Mucosa of rectum (tissue), 2 donors: ENCODE measurements at regions not wholly inside any gene's neighbourhood (a gene's known extent, or its start where the extent isn't known, plus 50 kb on each side); places are given as distances from the start of the nearest gene placed in this dataset.

Source experiments
- H3K27ac ChIP-seq, 2 donors: one replicate each; pipeline ENCODE4 v1.7.0; 2013; ENCODE audit warnings: inconsistent platforms in 2 of 2, low read depth in 2 of 2, low read length in 2 of 2
- H3K27me3 ChIP-seq, 2 donors: one replicate each; pipeline ENCODE4 v1.7.0; 2013; ENCODE audit warnings: low read length in 2 of 2; ENCODE audit not compliant: control insufficient read depth in 2 of 2, insufficient read depth in 2 of 2
- H3K36me3 ChIP-seq, 2 donors: one replicate each; pipeline ENCODE4 v1.7.0; 2013; ENCODE audit warnings: low read length in 2 of 2; ENCODE audit not compliant: control insufficient read depth in 2 of 2, insufficient read depth in 2 of 2
- H3K4me1 ChIP-seq, 2 donors: one replicate each; pipeline ENCODE4 v1.7.0; 2013; ENCODE audit warnings: low read length in 2 of 2, mild to moderate bottlenecking in 1 of 2; ENCODE audit not compliant: control insufficient read depth in 2 of 2, insufficient read depth in 2 of 2
- H3K4me3 ChIP-seq, 2 donors: one replicate each; pipeline ENCODE4 v1.7.0; 2013; ENCODE audit warnings: low read length in 2 of 2
- H3K9ac ChIP-seq, 2 donors: one replicate each; pipeline ENCODE4 v1.7.0; 2013; ENCODE audit warnings: low read length in 2 of 2, low read depth in 1 of 2, mild to moderate bottlenecking in 1 of 2
- H3K9me3 ChIP-seq, 2 donors: one replicate each; pipeline ENCODE4 v1.7.0; 2013; ENCODE audit warnings: low read length in 2 of 2; ENCODE audit not compliant: control insufficient read depth in 2 of 2
- donor health status: healthy.
- donor health status: Normal muscosa, but diverticular disease.

DNA sequence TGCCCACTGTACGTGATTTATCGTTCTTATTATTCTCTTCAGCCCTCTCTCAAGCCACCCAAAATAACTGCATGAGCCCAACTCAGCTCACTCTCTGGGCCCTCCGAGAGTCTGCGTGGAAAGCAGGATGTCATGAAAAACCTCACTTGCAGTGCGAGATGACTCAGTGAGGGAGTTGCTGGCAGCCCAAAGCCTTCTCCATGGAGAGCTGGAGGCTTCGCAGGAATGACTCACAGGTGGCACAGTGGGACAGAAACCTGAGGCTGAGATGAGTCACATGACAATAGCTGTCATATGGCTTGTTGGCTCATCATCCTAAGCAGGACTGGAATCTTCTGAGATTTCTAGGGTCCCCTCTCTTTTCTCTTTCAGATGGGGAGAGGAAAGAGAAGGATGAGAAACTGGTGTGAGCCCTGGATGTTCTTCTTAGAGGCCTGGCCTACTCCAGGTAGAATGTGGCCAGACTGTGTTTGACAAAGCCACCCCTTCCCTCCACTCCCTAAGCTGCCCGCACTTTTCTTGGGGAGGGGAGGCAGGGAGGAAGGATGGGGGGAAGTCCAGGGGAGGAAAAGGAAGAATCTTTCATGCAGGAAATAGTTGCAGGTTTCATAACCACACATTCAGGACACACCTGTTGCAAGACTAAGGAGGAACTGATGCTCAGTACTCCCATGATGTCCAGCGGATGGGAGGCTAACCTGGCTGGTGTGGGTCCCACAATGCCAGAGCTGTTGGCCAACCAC lies 160.6 kb upstream of the RPL38 start:
- Histone ChIP-seq H3K36me3 (no peaks in the 10 kb centered on the region), H3K9me3 (no peaks in the 10 kb centered on the region), H3K9ac (no peak overlapping the region), H3K27ac (no peak overlapping the region), H3K4me1 (no peaks in the 10 kb centered on the region), H3K27me3 (no peaks in the 10 kb centered on the region), H3K4me3 (no peak overlapping the region)

DNA sequence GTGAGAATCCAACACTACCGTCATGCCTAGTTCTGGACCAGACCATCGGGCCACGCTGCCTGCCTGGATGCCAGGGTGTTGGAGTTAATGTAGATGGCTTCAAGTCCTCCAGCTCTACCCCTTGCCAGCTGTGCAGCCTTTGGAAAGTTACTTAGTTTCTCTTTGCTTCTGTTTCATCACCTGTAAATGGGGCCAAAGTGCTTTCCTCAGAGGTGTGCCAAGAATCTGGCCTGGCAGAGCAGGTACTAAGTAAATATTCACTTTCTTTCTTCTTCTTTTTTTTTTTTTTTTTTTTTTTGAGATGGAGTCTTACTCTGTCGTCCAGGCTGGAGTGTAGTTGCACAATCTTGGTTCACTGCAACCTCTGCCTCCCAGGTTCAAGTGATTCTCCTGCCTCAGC lies 159.5 kb upstream of the RPL38 start:
- H3K9ac ChIP-seq = no peak overlapping the region
- H3K9me3 ChIP-seq = no peaks in the 10 kb centered on the region
- no peaks in the 10 kb centered on the region for H3K4me1 ChIP-seq
- no peaks in the 10 kb centered on the region for H3K36me3 ChIP-seq
- no peak overlapping the region for H3K4me3 ChIP-seq
- H3K27ac ChIP-seq = no peak overlapping the region
- H3K27me3 ChIP-seq = no peaks in the 10 kb centered on the region

- Histone ChIP-seq H3K27ac (no peak overlapping the region), H3K36me3 (no peaks in the 10 kb centered on the region), H3K9me3 (no peaks in the 10 kb centered on the region), H3K27me3 (no peaks in the 10 kb centered on the region), H3K4me1 (no peaks in the 10 kb centered on the region), H3K9ac (no peak overlapping the region), H3K4me3 (no peak overlapping the region)
Observed at GRCh38 chr17:74045608-74046280, 157.7 kb upstream of the RPL38 start.

GRCh38 chr17:74049167-74049966 lies 154.1 kb upstream of the RPL38 start:
- Histone ChIP-seq H3K4me3 (no peak overlapping the region), H3K36me3 (no peaks in the 10 kb centered on the region), H3K27me3 (no peaks in the 10 kb centered on the region), H3K9me3 (no peaks in the 10 kb centered on the region), H3K4me1 (no peaks in the 10 kb centered on the region), H3K27ac (no peak overlapping the region), H3K9ac (no peak overlapping the region)

DNA sequence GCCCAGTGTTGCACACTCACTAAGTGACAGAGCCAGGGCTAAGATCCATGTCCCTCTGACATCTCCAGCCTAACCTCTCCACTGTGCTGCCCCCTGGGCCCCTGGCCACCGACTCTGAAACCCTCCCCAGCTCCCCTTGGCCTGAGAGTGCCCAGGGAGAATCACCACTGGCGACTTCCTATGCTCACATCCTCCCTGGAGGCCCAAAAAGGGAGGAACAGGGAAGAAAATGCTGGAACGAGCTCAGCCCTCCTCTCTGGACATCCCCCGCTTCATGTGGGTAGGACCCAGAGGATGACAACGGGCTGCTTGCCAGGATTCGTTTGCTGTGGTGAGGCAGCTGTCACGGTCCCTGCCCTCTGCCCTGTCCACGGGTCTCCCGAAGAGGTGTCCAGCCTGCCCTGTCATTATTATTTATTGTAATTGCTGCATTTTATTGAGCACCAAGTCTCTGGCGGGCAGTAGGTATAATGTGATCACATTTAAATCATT lies 153.5 kb upstream of the RPL38 start:
- Histone ChIP-seq H3K36me3 (no peaks in the 10 kb centered on the region), H3K27me3 (no peaks in the 10 kb centered on the region), H3K9ac (no peak overlapping the region), H3K4me3 (no peak overlapping the region), H3K9me3 (no peaks in the 10 kb centered on the region), H3K4me1 (no peaks in the 10 kb centered on the region), H3K27ac (no peak overlapping the region)

- Histone ChIP-seq H3K4me3 (no peak overlapping the region), H3K9ac (no peak overlapping the region), H3K4me1 (no peaks in the 10 kb centered on the region), H3K9me3 (no peaks in the 10 kb centered on the region), H3K27ac (no peak overlapping the region), H3K27me3 (no peaks in the 10 kb centered on the region), H3K36me3 (no peaks in the 10 kb centered on the region)
Observed at GRCh38 chr17:74051348-74051747, 152.1 kb upstream of the RPL38 start.

GRCh38 chr17:74052993-74053711 lies 150.3 kb upstream of the RPL38 start:
- no peaks in the 10 kb centered on the region for H3K4me1 ChIP-seq
- no peaks in the 10 kb centered on the region for H3K36me3 ChIP-seq
- H3K27me3 ChIP-seq = no peaks in the 10 kb centered on the region
- no peak overlapping the region for H3K9ac ChIP-seq
- H3K9me3 ChIP-seq = no peaks in the 10 kb centered on the region
- no peak overlapping the region for H3K4me3 ChIP-seq
- H3K27ac ChIP-seq = no peak overlapping the region

DNA sequence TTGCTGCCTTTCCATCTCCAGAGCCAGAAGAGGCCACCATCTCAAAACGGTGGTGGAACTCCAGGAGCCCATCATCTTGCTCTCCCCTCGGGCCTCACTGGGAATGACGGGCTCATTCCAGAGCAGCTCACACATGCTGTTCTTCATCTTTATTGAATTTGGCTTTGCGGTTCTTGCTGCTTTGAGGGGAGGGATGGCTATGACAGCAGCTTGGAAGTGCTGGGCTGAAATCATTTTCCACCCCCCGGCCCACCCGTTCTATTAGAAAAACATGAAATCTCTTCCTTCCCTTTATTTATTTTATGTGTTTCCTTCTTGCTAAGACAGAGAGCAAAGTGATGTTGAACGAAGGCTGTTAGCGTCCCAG lies 149.8 kb upstream of the RPL38 start:
- Histone ChIP-seq H3K4me1 (no peaks in the 10 kb centered on the region), H3K27ac (no peak overlapping the region), H3K9ac (no peak overlapping the region), H3K4me3 (no peak overlapping the region), H3K27me3 (no peaks in the 10 kb centered on the region), H3K9me3 (no peaks in the 10 kb centered on the region), H3K36me3 (no peaks in the 10 kb centered on the region)

DNA sequence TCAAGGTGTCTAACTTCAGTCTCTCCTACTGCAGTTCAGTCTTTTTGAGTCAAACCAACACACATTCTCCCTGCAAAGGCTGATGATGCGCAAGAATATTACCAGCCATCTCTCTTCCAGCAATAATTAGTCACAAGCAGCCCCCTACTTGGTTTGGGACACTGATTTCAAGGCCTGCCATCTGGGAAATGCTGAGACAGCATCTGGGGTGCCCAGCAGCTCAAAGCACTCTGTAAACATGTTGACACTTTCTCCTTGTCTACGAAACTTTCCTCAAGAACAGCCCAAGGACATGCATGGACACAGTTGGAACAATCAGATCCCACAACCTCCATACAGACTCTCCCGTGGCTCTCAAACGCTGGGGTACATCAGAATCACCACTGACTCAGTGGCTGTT lies 149.2 kb upstream of the RPL38 start:
- H3K9ac ChIP-seq = no peak overlapping the region
- H3K4me1 ChIP-seq = no peaks in the 10 kb centered on the region
- H3K9me3 ChIP-seq = no peaks in the 10 kb centered on the region
- no peaks in the 10 kb centered on the region for H3K27me3 ChIP-seq
- no peaks in the 10 kb centered on the region for H3K36me3 ChIP-seq
- H3K27ac ChIP-seq = no peak overlapping the region
- no peak overlapping the region for H3K4me3 ChIP-seq
